ENCODE measurements at regions not wholly inside any gene's neighbourhood (a gene's known extent, or its start where the extent isn't known, plus 50 kb on each side); places are given as distances from the start of the nearest gene placed in this dataset.
"Not testable (repeated sequence)": the region's sequence is repeated elsewhere in the genome, so short reads cannot be mapped to it uniquely, and the experiment has no call there.

DNA sequence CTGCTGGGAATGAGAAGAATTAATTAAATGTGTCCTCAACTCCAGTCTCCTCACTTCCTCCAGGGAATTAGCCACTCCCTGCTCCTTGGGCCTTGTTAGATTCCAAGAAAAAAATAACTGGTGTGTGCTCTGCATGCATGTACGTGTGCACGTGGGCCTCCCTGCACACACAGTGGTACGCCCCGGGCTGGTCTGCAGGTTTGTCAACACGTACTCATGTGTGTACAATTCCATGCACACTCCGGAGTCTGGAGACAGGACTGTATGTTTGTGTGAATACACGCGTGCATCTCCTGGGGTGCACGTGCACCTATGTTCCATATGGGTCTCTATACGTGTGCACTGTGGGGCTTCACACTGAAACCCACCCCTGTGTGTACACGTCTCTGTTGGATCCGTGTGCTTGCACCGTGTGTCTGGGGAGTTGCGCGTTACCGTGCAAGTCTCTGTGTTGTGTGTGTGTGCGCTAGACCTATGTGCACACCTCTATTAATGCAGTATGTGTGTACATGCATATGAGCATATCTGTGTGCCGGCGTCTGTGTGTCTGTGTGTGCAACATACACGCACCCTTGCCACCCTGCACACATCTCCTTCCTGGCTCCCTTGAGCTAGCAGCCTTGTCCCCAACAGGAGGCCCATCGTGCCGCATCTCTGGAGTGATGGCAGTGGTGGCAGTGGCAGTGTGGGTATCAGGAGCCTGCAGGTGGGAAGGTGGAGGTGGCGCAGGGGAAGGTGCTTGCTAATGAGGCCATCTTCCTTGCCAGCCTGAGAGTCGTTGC lies 210.1 kb downstream of the TBC1D2B start:
- Histone ChIP-seq H3K36me3 (ENCODE audit: control insufficient read depth, insufficient read depth, low read length) (no peaks in the 10 kb centered on the region), H3K4me3 (ENCODE audit: insufficient read depth, low read depth, low read length, poor library complexity, severe bottlenecking) (no peak overlapping the region), H3K4me1 (ENCODE audit: control insufficient read depth, insufficient read depth, low read length, poor library complexity, severe bottlenecking) (no peaks in the 10 kb centered on the region), H3K27me3 (replicated peaks; ENCODE audit: control insufficient read depth, insufficient read depth, low read length, poor library complexity, severe bottlenecking) (no peaks in the 10 kb centered on the region), H3K27ac (ENCODE audit: insufficient read depth, low read length, poor library complexity, severe bottlenecking) (no peak overlapping the region), H3K9me3 (ENCODE audit: control insufficient read depth, low read length) (no peaks in the 10 kb centered on the region)
- DNase-seq: no peak

DNA sequence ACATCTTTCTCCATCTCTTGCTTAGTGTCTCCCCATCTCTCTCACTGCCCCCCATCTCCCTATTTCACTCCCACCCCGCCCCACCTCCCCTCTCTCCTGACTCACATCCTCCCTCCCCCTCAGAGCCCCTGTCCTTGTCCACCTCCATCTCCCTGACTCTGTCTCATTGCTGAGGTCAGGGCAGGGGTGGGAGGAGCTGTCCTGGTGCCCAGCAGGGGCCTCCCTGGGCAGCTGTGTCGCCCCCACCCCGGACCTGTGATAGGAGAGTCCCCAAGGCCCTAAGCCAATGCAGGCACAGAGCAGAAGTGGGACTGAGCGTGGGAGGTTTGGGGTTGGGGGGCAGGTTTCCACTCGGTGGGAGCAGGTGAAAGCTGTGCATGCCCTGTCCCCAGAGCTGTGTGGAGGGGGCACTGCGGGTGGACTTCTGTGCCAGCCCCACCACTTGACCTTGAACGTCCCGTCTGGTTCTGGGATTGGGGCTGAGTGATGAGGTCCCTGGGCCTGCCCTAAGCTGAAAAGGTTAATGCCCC lies 210.8 kb downstream of the TBC1D2B start:
- H3K27me3 ChIP-seq (replicated peaks; ENCODE audit: control insufficient read depth, insufficient read depth, low read length, poor library complexity, severe bottlenecking): no peaks in the 10 kb centered on the region

DNA sequence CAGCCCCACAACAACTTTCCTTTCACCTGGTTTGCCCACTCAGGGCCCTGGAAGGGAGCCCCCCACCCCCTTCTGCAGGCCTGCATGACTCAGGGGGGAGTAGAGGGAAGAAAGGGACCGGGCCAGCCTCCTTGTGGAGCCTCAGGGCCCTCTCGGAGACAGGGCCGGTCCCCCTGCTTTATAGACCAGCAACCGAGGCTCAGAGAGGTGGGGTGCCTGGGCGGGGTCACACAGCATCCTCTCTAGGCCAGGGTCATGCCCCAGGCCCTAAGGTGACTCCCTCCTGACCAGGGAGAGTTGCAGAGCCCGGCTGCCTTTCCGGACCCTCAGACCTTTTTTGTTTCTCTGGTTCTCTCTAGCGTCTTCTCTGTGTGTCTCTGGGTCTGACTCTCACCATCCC lies 211.3 kb downstream of the TBC1D2B start:
- no peaks in the 10 kb centered on the region for H3K4me1 ChIP-seq (ENCODE audit: control insufficient read depth, insufficient read depth, low read length, poor library complexity, severe bottlenecking)
- no peak for DNase-seq
- no peaks in the 10 kb centered on the region for H3K9me3 ChIP-seq (ENCODE audit: control insufficient read depth, low read length)
- H3K27ac ChIP-seq (ENCODE audit: insufficient read depth, low read length, poor library complexity, severe bottlenecking): no peak overlapping the region
- no peak overlapping the region for H3K4me3 ChIP-seq (ENCODE audit: insufficient read depth, low read depth, low read length, poor library complexity, severe bottlenecking)
- no peaks in the 10 kb centered on the region for H3K36me3 ChIP-seq (ENCODE audit: control insufficient read depth, insufficient read depth, low read length)
- no peaks in the 10 kb centered on the region for H3K27me3 ChIP-seq (replicated peaks; ENCODE audit: control insufficient read depth, insufficient read depth, low read length, poor library complexity, severe bottlenecking)

More for the DNA sequence above, 210.8 kb downstream of the TBC1D2B start:
- Histone ChIP-seq H3K27ac (ENCODE audit: insufficient read depth, low read length, poor library complexity, severe bottlenecking) (no peak overlapping the region), H3K4me3 (ENCODE audit: insufficient read depth, low read depth, low read length, poor library complexity, severe bottlenecking) (no peak overlapping the region), H3K36me3 (ENCODE audit: control insufficient read depth, insufficient read depth, low read length) (no peaks in the 10 kb centered on the region), H3K4me1 (ENCODE audit: control insufficient read depth, insufficient read depth, low read length, poor library complexity, severe bottlenecking) (no peaks in the 10 kb centered on the region), H3K9me3 (ENCODE audit: control insufficient read depth, low read length) (no peaks in the 10 kb centered on the region)
- no peak for DNase-seq

- Histone ChIP-seq H3K9me3 (ENCODE audit: control insufficient read depth, low read length) (no peaks in the 10 kb centered on the region), H3K27ac (ENCODE audit: insufficient read depth, low read length, poor library complexity, severe bottlenecking) (no peak overlapping the region), H3K4me1 (ENCODE audit: control insufficient read depth, insufficient read depth, low read length, poor library complexity, severe bottlenecking) (no peaks in the 10 kb centered on the region), H3K27me3 (replicated peaks; ENCODE audit: control insufficient read depth, insufficient read depth, low read length, poor library complexity, severe bottlenecking) (no peaks in the 10 kb centered on the region), H3K36me3 (ENCODE audit: control insufficient read depth, insufficient read depth, low read length) (no peaks in the 10 kb centered on the region), H3K4me3 (ENCODE audit: insufficient read depth, low read depth, low read length, poor library complexity, severe bottlenecking) (no peak overlapping the region)
- DNase-seq: no peak
Observed at GRCh38 chr15:77865701-77866100, 211.8 kb downstream of the TBC1D2B start.

DNA sequence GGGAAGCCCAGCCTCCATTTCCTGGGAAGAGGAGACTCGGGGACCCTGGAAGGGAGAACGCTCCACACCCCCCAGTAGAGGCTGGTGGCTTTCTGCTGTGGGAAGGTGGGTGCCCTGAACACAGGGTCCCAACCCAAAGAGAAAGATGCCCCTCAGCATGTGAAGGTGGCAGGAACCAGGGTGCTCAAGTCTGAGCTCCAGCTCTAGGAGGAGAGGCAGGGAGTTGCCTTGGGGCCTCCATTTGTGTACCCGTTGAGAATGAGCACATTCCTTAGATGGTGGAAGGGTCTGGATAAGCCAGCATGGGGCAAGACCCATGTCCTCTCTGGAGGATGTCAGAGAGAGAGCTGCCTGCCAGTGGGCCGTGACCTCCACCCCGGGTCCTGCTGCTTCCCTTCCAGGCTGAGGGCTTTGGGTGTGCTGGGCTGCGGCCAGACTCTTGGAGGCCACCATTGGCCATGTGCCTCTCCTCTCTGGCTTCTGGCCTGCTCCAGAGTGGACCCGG lies 212.4 kb downstream of the TBC1D2B start:
- H3K9me3 ChIP-seq (ENCODE audit: control insufficient read depth, low read length): no peaks in the 10 kb centered on the region
- H3K36me3 ChIP-seq (ENCODE audit: control insufficient read depth, insufficient read depth, low read length): no peaks in the 10 kb centered on the region
- no peaks in the 10 kb centered on the region for H3K27me3 ChIP-seq (replicated peaks; ENCODE audit: control insufficient read depth, insufficient read depth, low read length, poor library complexity, severe bottlenecking)
- H3K4me1 ChIP-seq (ENCODE audit: control insufficient read depth, insufficient read depth, low read length, poor library complexity, severe bottlenecking): no peaks in the 10 kb centered on the region
- H3K27ac ChIP-seq (ENCODE audit: insufficient read depth, low read length, poor library complexity, severe bottlenecking): no peak overlapping the region
- H3K4me3 ChIP-seq (ENCODE audit: insufficient read depth, low read depth, low read length, poor library complexity, severe bottlenecking): no peak overlapping the region
- no peak for DNase-seq

DNA sequence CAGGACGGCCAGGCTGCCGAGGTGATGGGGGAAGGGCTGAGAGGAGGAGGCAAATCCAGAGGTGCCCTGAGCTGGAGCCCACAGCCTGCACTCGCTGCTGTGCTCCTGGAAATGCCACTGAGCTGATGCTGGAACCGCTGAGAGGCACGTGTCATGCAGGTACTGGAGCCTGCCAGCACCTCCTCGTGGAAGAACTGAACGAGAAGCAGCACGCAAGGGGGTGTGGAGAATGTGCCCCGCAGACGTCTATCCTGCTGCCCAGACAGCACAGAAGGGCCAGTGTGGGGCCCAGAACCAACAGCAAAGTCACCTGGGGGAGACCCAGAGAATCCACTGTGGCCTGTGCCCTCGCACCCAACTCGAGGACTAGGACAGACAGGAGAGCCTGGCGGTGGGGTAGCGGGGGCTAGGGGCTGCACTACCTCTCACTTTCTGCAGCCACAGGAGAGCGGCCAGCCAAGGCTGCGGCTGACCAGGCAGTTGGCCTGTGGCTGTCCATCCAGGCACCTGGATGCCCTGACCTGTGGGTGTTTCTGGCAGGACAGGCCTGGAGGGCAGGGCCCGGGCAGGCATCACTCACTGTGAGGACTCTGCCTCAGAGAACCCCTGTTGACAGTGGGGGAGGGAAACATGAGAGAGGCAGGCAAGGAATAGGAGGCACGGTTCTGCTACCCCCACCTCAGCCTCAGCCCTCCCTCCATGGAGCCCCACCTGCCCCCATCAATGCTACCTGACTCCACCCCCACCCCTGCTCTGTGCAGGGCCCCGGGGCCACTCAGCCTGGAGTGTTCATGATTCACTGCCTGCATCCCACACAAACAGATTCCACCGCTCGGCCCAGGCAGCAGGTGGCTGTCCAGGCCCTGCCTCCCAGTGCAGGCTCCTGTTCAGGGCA lies 213.1 kb downstream of the TBC1D2B start:
- DNase-seq: no peak
- H3K9me3 ChIP-seq (ENCODE audit: control insufficient read depth, low read length): no peaks in the 10 kb centered on the region
- no peak overlapping the region for H3K27ac ChIP-seq (ENCODE audit: insufficient read depth, low read length, poor library complexity, severe bottlenecking)
- no peaks in the 10 kb centered on the region for H3K36me3 ChIP-seq (ENCODE audit: control insufficient read depth, insufficient read depth, low read length)
- H3K4me3 ChIP-seq (ENCODE audit: insufficient read depth, low read depth, low read length, poor library complexity, severe bottlenecking): no peak overlapping the region
- no peaks in the 10 kb centered on the region for H3K27me3 ChIP-seq (replicated peaks; ENCODE audit: control insufficient read depth, insufficient read depth, low read length, poor library complexity, severe bottlenecking)
- no peaks in the 10 kb centered on the region for H3K4me1 ChIP-seq (ENCODE audit: control insufficient read depth, insufficient read depth, low read length, poor library complexity, severe bottlenecking)

DNA sequence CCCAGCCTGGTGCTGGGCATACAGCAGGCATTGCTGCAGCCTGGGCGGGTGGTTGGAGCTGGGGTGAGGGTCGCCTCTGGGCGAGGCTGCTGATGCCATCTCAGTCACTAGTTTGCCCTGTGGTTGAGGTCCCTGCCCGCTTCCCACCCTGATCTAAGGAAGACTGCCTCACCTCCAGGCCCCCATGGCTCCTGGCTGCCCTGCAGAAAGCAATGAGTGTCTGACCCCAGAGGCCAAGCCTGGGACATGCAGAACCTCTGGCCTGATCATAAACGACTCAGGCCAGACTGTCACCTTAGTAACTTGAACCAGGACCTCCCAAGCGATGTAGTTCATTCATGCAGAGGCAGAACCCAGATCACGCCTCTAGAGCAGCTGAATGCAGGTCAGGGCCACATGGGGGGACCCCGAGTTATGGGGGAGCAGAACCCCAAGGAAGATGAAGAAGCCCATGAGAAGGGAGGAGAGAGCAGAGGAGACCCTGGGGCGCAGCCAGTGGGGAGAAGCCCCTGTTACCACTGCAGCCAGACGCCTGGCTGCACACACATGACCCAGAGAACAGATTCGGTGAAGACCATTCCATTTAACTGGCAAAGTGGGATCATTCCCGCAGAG lies 213.9 kb downstream of the TBC1D2B start:
- Histone ChIP-seq H3K36me3 (ENCODE audit: control insufficient read depth, insufficient read depth, low read length) (no peaks in the 10 kb centered on the region), H3K4me3 (ENCODE audit: insufficient read depth, low read depth, low read length, poor library complexity, severe bottlenecking) (no peak overlapping the region), H3K9me3 (ENCODE audit: control insufficient read depth, low read length) (no peaks in the 10 kb centered on the region), H3K27ac (ENCODE audit: insufficient read depth, low read length, poor library complexity, severe bottlenecking) (no peak overlapping the region), H3K4me1 (ENCODE audit: control insufficient read depth, insufficient read depth, low read length, poor library complexity, severe bottlenecking) (no peaks in the 10 kb centered on the region), H3K27me3 (replicated peaks; ENCODE audit: control insufficient read depth, insufficient read depth, low read length, poor library complexity, severe bottlenecking) (no peaks in the 10 kb centered on the region)
- DNase-seq: no peak

- no peak overlapping the region for H3K4me3 ChIP-seq (ENCODE audit: insufficient read depth, low read depth, low read length, poor library complexity, severe bottlenecking)
- no peak for DNase-seq
- H3K36me3 ChIP-seq (ENCODE audit: control insufficient read depth, insufficient read depth, low read length): no peaks in the 10 kb centered on the region
- no peaks in the 10 kb centered on the region for H3K9me3 ChIP-seq (ENCODE audit: control insufficient read depth, low read length)
- H3K27me3 ChIP-seq (replicated peaks; ENCODE audit: control insufficient read depth, insufficient read depth, low read length, poor library complexity, severe bottlenecking): no peaks in the 10 kb centered on the region
- no peak overlapping the region for H3K27ac ChIP-seq (ENCODE audit: insufficient read depth, low read length, poor library complexity, severe bottlenecking)
- no peaks in the 10 kb centered on the region for H3K4me1 ChIP-seq (ENCODE audit: control insufficient read depth, insufficient read depth, low read length, poor library complexity, severe bottlenecking)
Observed at GRCh38 chr15:77862651-77863104, 214.8 kb downstream of the TBC1D2B start.

DNA sequence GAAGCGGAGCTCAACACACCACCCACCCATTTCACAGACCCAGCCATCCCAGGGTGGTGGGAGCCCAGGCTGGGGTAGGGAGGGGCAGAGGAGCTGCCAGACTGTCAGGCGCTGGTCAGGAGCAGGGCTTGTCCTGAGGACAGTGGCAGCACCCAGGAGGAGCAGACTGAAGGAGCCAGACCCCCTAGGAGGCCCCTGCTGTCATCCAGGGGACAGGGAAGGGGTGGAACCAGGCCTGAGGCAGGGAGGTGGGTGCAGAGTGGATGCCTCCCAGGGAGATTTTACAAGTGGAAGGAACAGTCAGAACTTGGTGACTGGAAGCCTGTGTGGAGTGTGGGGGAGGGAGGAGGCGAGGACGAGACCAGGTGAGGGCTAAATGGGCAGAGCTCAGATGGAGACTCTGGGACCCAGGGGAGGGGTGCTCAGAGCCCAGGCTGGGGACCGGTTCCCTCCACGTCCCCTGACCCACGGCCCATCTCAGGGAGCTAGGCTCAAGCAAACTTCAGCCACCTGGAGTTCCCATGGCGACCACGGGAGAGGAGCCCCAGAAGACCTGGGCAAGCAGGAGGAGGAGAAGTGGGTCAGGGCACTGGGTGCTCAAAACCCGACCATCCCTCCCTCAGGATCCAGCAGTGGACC lies 215.4 kb downstream of the TBC1D2B start:
- not testable (repeated sequence) for H3K4me1 ChIP-seq (ENCODE audit: control insufficient read depth, insufficient read depth, low read length, poor library complexity, severe bottlenecking); H3K9me3 ChIP-seq (ENCODE audit: control insufficient read depth, low read length); DNase-seq; H3K4me3 ChIP-seq (ENCODE audit: insufficient read depth, low read depth, low read length, poor library complexity, severe bottlenecking); H3K27me3 ChIP-seq (replicated peaks; ENCODE audit: control insufficient read depth, insufficient read depth, low read length, poor library complexity, severe bottlenecking); H3K27ac ChIP-seq (ENCODE audit: insufficient read depth, low read length, poor library complexity, severe bottlenecking); H3K36me3 ChIP-seq (ENCODE audit: control insufficient read depth, insufficient read depth, low read length)
